ENCODE measurements at regions not wholly inside any gene's neighbourhood (a gene's known extent, or its start where the extent isn't known, plus 50 kb on each side); places are given as distances from the start of the nearest gene placed in this dataset.
A peak's percentile ranks its signal among the peaks of the same experiment; 100 is the strongest.
"Not testable (repeated sequence)": the region's sequence is repeated elsewhere in the genome, so short reads cannot be mapped to it uniquely, and the experiment has no call there.

DNA sequence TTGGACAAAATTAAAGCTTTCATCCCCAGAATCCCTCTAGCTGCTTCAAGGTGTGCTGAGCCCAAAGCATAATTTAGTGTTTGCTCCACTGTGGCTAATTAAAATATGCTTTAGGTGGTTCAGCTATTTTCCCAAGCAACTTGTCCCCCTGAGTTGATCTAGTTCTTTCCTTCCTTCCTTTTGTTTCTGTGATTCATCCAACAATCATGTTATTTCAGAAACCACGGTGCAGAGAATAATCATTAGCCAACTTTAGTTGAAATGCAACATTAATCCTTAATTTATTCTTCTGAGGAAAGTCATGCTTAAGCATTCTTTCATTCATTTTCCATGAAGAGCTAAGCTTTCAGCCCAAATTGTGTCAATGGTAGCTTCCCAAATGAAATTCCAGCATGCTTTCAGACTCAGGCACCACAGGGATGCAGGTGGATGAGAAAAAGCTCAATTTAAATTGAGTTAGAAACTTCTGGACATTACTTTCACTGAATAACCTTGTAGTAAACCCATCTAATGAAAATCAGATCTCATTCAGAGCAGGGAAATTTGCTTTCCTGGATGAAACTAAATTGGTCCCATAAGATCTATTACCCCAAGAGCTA lies 209.0 kb upstream of the NT5E start:
- WGBS, result 40% methylated on average over 1 of the region's 1 CpG
- Histone ChIP-seq H3K36me3 (ENCODE audit: control insufficient read depth in 1 of 2, insufficient read depth in 2 of 2, low read depth in 1 of 2, low read length in 2 of 2) (no peaks in the 10 kb centered on the region), H3K27me3 (ENCODE audit: control insufficient read depth in 1 of 2, insufficient read depth in 1 of 2, low read length in 2 of 2) (no peaks in the 10 kb centered on the region), H3K4me1 (ENCODE audit: control insufficient read depth, insufficient read depth, low read depth, low read length) (peaks cover 3% of the 10 kb centered on the region), H3K23ac (ENCODE audit: low read length in 2 of 2) (no peak overlapping the region), H3K4ac (ENCODE audit: low read depth in 1 of 2, low read length in 2 of 2) (no peak overlapping the region), H3K9ac (ENCODE audit: low read length) (no peak overlapping the region), H3K9me3 (ENCODE audit: control insufficient read depth, low read length) (no peaks in the 10 kb centered on the region), H2AK5ac (ENCODE audit: low read length, severe bottlenecking) (no peak overlapping the region), H4K91ac (ENCODE audit: low read length) (no peak overlapping the region), H2BK15ac (ENCODE audit: low read depth, poor library complexity, severe bottlenecking) (no peak overlapping the region), H2BK12ac (ENCODE audit: low read length in 2 of 2) (no peak overlapping the region), H3K18ac (ENCODE audit: low read depth in 1 of 2, low read length in 2 of 2) (no peak overlapping the region), H3K14ac (ENCODE audit: low read length in 2 of 2) (no peak overlapping the region), H3K4me2 (ENCODE audit: low read length, poor library complexity, severe bottlenecking) (no peak overlapping the region), H4K8ac (ENCODE audit: low read length) (no peak overlapping the region), H2BK5ac (ENCODE audit: low read depth, low read length, poor library complexity, severe bottlenecking) (no peak overlapping the region), H2AFZ (ENCODE audit: low read depth, low read length) (no peak overlapping the region), H3K4me3 (ENCODE audit: insufficient read depth in 1 of 2, low read depth in 1 of 2, low read length in 2 of 2) (no peak overlapping the region), H2BK120ac (ENCODE audit: low read depth, low read length) (no peak overlapping the region), H3K27ac (ENCODE audit: low read length, poor library complexity, severe bottlenecking) (peak overlapping the region; percentile 88), H3K79me1 (replicated peaks; ENCODE audit: low read length, poor library complexity, severe bottlenecking) (no peaks in the 10 kb centered on the region)
- DNase-seq, result no peak

DNA sequence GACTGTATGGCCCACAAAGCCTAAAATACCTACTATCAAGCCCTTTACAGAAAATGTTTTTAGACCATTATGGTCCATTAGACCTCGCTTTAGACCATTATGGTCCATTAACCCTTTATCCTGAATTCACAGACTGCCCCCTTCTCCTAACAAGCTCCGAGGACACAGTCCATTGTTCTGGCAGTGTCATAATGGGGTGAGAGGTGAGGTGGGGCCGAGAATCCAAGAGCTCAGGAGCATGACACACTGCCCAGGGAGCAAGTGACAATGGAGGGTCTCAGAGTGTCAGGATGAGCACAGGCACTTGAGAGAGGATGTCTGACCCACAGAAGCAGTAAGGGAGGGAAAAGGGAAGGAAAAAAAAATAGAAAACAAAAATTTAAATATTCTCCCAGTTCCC lies 212.4 kb upstream of the NT5E start:
- H3K4ac ChIP-seq (ENCODE audit: low read depth in 1 of 2, low read length in 2 of 2), result no peak overlapping the region
- H2BK12ac ChIP-seq (ENCODE audit: low read length in 2 of 2), result no peak overlapping the region
- 46% methylated on average over 3 of the region's 3 CpGs for WGBS
- no peak overlapping the region for H2BK120ac ChIP-seq (ENCODE audit: low read depth, low read length)
- no peak overlapping the region for H2BK5ac ChIP-seq (ENCODE audit: low read depth, low read length, poor library complexity, severe bottlenecking)
- H4K8ac ChIP-seq (ENCODE audit: low read length), result no peak overlapping the region
- no peak overlapping the region for H2AFZ ChIP-seq (ENCODE audit: low read depth, low read length)
- no peak overlapping the region for H3K4me2 ChIP-seq (ENCODE audit: low read length, poor library complexity, severe bottlenecking)
- H3K18ac ChIP-seq (ENCODE audit: low read depth in 1 of 2, low read length in 2 of 2), result no peak overlapping the region
- H3K14ac ChIP-seq (ENCODE audit: low read length in 2 of 2), result no peak overlapping the region
- H3K27me3 ChIP-seq (ENCODE audit: control insufficient read depth in 1 of 2, insufficient read depth in 1 of 2, low read length in 2 of 2), result no peaks in the 10 kb centered on the region
- H3K4me3 ChIP-seq (ENCODE audit: insufficient read depth in 1 of 2, low read depth in 1 of 2, low read length in 2 of 2), result no peak overlapping the region
- peaks cover 3% of the 10 kb centered on the region for H3K4me1 ChIP-seq (ENCODE audit: control insufficient read depth, insufficient read depth, low read depth, low read length)
- no peak overlapping the region for H4K91ac ChIP-seq (ENCODE audit: low read length)
- no peaks in the 10 kb centered on the region for H3K9me3 ChIP-seq (ENCODE audit: control insufficient read depth, low read length)
- H3K23ac ChIP-seq (ENCODE audit: low read length in 2 of 2), result no peak overlapping the region
- H3K36me3 ChIP-seq (ENCODE audit: control insufficient read depth in 1 of 2, insufficient read depth in 2 of 2, low read depth in 1 of 2, low read length in 2 of 2), result no peaks in the 10 kb centered on the region
- DNase-seq, result no peak
- no peak overlapping the region for H3K27ac ChIP-seq (ENCODE audit: low read length, poor library complexity, severe bottlenecking)
- no peak overlapping the region for H2BK15ac ChIP-seq (ENCODE audit: low read depth, poor library complexity, severe bottlenecking)
- H2AK5ac ChIP-seq (ENCODE audit: low read length, severe bottlenecking), result peak overlapping the region; percentile 3
- no peak overlapping the region for H3K9ac ChIP-seq (ENCODE audit: low read length)
- H3K79me1 ChIP-seq (replicated peaks; ENCODE audit: low read length, poor library complexity, severe bottlenecking), result no peaks in the 10 kb centered on the region

- Histone ChIP-seq H4K91ac (ENCODE audit: low read length) (no peak overlapping the region), H2BK5ac (ENCODE audit: low read depth, low read length, poor library complexity, severe bottlenecking) (no peak overlapping the region), H2BK12ac (ENCODE audit: low read length in 2 of 2) (no peak overlapping the region), H3K27ac (ENCODE audit: low read length, poor library complexity, severe bottlenecking) (no peak overlapping the region), H3K23ac (ENCODE audit: low read length in 2 of 2) (no peak overlapping the region), H3K4me2 (ENCODE audit: low read length, poor library complexity, severe bottlenecking) (no peak overlapping the region), H3K14ac (ENCODE audit: low read length in 2 of 2) (no peak overlapping the region), H2AFZ (ENCODE audit: low read depth, low read length) (no peak overlapping the region), H3K36me3 (ENCODE audit: control insufficient read depth in 1 of 2, insufficient read depth in 2 of 2, low read depth in 1 of 2, low read length in 2 of 2) (no peaks in the 10 kb centered on the region), H3K4me3 (ENCODE audit: insufficient read depth in 1 of 2, low read depth in 1 of 2, low read length in 2 of 2) (no peak overlapping the region), H3K79me1 (replicated peaks; ENCODE audit: low read length, poor library complexity, severe bottlenecking) (no peaks in the 10 kb centered on the region), H3K27me3 (ENCODE audit: control insufficient read depth in 1 of 2, insufficient read depth in 1 of 2, low read length in 2 of 2) (no peaks in the 10 kb centered on the region), H3K18ac (ENCODE audit: low read depth in 1 of 2, low read length in 2 of 2) (no peak overlapping the region), H3K9ac (ENCODE audit: low read length) (no peak overlapping the region), H4K8ac (ENCODE audit: low read length) (no peak overlapping the region), H2BK15ac (ENCODE audit: low read depth, poor library complexity, severe bottlenecking) (no peak overlapping the region), H2BK120ac (ENCODE audit: low read depth, low read length) (no peak overlapping the region), H3K4me1 (ENCODE audit: control insufficient read depth, insufficient read depth, low read depth, low read length) (no peaks in the 10 kb centered on the region), H3K9me3 (ENCODE audit: control insufficient read depth, low read length) (no peaks in the 10 kb centered on the region), H2AK5ac (ENCODE audit: low read length, severe bottlenecking) (no peak overlapping the region), H3K4ac (ENCODE audit: low read depth in 1 of 2, low read length in 2 of 2) (no peak overlapping the region)
- WGBS, result 50% methylated on average over 2 of the region's 3 CpGs
- DNase-seq, result no peak
These were observed 213.2 kb upstream of the NT5E start for GRCh38 chr6:85236636-85237035.

- DNase-seq; H3K14ac ChIP-seq (ENCODE audit: low read length in 2 of 2); H3K18ac ChIP-seq (ENCODE audit: low read depth in 1 of 2, low read length in 2 of 2); H2BK120ac ChIP-seq (ENCODE audit: low read depth, low read length); H2BK5ac ChIP-seq (ENCODE audit: low read depth, low read length, poor library complexity, severe bottlenecking); H3K23ac ChIP-seq (ENCODE audit: low read length in 2 of 2); H4K91ac ChIP-seq (ENCODE audit: low read length); H3K4ac ChIP-seq (ENCODE audit: low read depth in 1 of 2, low read length in 2 of 2); H3K4me1 ChIP-seq (ENCODE audit: control insufficient read depth, insufficient read depth, low read depth, low read length); H3K9ac ChIP-seq (ENCODE audit: low read length); H2BK15ac ChIP-seq (ENCODE audit: low read depth, poor library complexity, severe bottlenecking); H3K27ac ChIP-seq (ENCODE audit: low read length, poor library complexity, severe bottlenecking); H3K4me2 ChIP-seq (ENCODE audit: low read length, poor library complexity, severe bottlenecking); H4K8ac ChIP-seq (ENCODE audit: low read length); H3K27me3 ChIP-seq (ENCODE audit: control insufficient read depth in 1 of 2, insufficient read depth in 1 of 2, low read length in 2 of 2); H2BK12ac ChIP-seq (ENCODE audit: low read length in 2 of 2); H3K36me3 ChIP-seq (ENCODE audit: control insufficient read depth in 1 of 2, insufficient read depth in 2 of 2, low read depth in 1 of 2, low read length in 2 of 2); H3K79me1 ChIP-seq (replicated peaks; ENCODE audit: low read length, poor library complexity, severe bottlenecking); H2AK5ac ChIP-seq (ENCODE audit: low read length, severe bottlenecking); H2AFZ ChIP-seq (ENCODE audit: low read depth, low read length); H3K4me3 ChIP-seq (ENCODE audit: insufficient read depth in 1 of 2, low read depth in 1 of 2, low read length in 2 of 2): not testable (repeated sequence)
- 56% methylated on average over 1 of the region's 1 CpG for WGBS
- peaks cover 32% of the 10 kb centered on the region for H3K9me3 ChIP-seq (ENCODE audit: control insufficient read depth, low read length)
These were observed 222.5 kb upstream of the NT5E start for GRCh38 chr6:85227345-85227744.

Measured in mesenchymal stem cell (in vitro differentiated cells and primary cell).